ENCODE measurements at regions not wholly inside any gene's neighbourhood (a gene's known extent, or its start where the extent isn't known, plus 50 kb on each side); places are given as distances from the start of the nearest gene placed in this dataset.

DNA sequence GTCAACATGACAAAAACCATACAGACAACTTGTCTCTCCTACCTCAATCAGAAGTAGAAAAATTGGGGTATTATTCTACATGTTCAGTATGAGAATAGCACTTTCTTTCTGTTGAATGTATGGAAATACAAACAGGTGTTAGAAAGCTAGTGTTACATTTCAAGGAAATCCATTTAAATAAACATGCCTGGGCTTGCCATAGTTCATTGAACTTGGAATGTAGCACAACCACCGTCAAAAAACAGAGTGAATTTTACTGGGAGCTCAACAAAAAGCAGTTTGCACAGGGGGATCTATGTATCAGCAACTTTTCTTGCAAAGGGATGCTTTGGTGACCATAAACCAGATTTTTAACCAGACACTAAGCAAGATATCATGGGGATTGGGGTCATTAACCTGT lies 307.9 kb upstream of the SMARCA2 start:
- Histone ChIP-seq H3K36me3 (ENCODE audit: low read depth, low read length) (no peaks in the 10 kb centered on the region), H3K27me3 (ENCODE audit: low read length) (no peaks in the 10 kb centered on the region), H3K9ac (ENCODE audit: low read length) (no peak overlapping the region), H3K9me3 (ENCODE audit: low read length) (no peaks in the 10 kb centered on the region), H3F3A (ENCODE audit: low read length, unreplicated experiment) (no peaks in the 10 kb centered on the region), H3K79me2 (ENCODE audit: low read length) (no peaks in the 10 kb centered on the region), H3K4me3 (ENCODE audit: low read length) (no peak overlapping the region), H3K4me1 (ENCODE audit: insufficient read depth, low read length) (no peaks in the 10 kb centered on the region), H3K27ac (ENCODE audit: low read length) (no peak overlapping the region), H2AFZ (ENCODE audit: low read length) (no peak overlapping the region), H3K9me2 (replicated peaks; ENCODE audit: low read length) (no peaks in the 10 kb centered on the region), H4K20me1 (ENCODE audit: low read length) (no peaks in the 10 kb centered on the region), H3K4me2 (ENCODE audit: low read length) (no peak overlapping the region)
- intact Hi-C loops (cut with micrococcal nuclease) = no loop called here
- TF ChIP-seq, protein P1, sequence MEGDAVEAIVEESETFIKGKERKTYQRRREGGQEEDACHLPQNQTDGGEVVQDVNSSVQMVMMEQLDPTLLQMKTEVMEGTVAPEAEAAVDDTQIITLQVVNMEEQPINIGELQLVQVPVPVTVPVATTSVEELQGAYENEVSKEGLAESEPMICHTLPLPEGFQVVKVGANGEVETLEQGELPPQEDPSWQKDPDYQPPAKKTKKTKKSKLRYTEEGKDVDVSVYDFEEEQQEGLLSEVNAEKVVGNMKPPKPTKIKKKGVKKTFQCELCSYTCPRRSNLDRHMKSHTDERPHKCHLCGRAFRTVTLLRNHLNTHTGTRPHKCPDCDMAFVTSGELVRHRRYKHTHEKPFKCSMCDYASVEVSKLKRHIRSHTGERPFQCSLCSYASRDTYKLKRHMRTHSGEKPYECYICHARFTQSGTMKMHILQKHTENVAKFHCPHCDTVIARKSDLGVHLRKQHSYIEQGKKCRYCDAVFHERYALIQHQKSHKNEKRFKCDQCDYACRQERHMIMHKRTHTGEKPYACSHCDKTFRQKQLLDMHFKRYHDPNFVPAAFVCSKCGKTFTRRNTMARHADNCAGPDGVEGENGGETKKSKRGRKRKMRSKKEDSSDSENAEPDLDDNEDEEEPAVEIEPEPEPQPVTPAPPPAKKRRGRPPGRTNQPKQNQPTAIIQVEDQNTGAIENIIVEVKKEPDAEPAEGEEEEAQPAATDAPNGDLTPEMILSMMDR (conservative IDR thresholded peaks at IDR 0.05; ENCODE audit: low read depth, low read length) = no peak
- TF ChIP-seq EZH2phosphoT487 (IDR thresholded peaks at IDR 0.05; ENCODE audit: borderline replicate concordance, low read length) = no peak
- no peak for TF ChIP-seq EZH2 (IDR thresholded peaks at IDR 0.05; ENCODE audit: low read length, unreplicated experiment)
- ChIA-PET POLR2A (ENCODE audit: unreplicated experiment) (no interaction called here), CTCF (no interaction called here)
- no peak for DNase-seq
- BruUV-seq (replicated peaks) = no TSS peak
- ATAC-seq = no peak

DNA sequence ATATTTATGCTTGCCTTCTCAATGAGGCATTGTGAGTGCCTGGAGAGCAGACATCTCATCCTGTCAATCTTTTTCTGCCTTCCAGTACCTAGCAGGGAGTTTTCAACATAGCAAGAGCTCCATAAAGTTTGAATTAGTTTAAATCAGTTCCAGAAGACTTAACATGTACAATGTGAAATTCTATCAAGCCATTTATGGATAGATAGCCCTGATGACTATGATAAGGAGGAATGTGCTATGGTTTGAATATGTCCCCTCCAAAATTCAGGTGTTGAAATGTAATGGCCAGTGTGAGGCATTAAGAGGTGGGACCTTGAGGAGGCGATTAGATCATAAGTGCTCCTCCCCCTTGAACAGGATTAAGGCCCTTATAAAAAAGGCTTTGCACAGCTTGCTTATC lies 306.9 kb upstream of the SMARCA2 start:
- Histone ChIP-seq H3K4me2 (ENCODE audit: low read length) (no peak overlapping the region), H3K36me3 (ENCODE audit: low read depth, low read length) (no peaks in the 10 kb centered on the region), H3K9me3 (ENCODE audit: low read length) (no peaks in the 10 kb centered on the region), H3F3A (ENCODE audit: low read length, unreplicated experiment) (no peaks in the 10 kb centered on the region), H3K9ac (ENCODE audit: low read length) (no peak overlapping the region), H3K27me3 (ENCODE audit: low read length) (no peaks in the 10 kb centered on the region), H3K79me2 (ENCODE audit: low read length) (no peaks in the 10 kb centered on the region), H3K4me3 (ENCODE audit: low read length) (no peak overlapping the region), H3K27ac (ENCODE audit: low read length) (no peak overlapping the region), H2AFZ (ENCODE audit: low read length) (no peak overlapping the region), H3K9me2 (replicated peaks; ENCODE audit: low read length) (no peaks in the 10 kb centered on the region), H3K4me1 (ENCODE audit: insufficient read depth, low read length) (no peaks in the 10 kb centered on the region), H4K20me1 (ENCODE audit: low read length) (no peaks in the 10 kb centered on the region)
- POLR2A ChIA-PET (ENCODE audit: unreplicated experiment) = no interaction called here
- DNase-seq = no peak
- ATAC-seq = no peak
- CTCF ChIA-PET = no interaction called here
- BruUV-seq (replicated peaks) = no TSS peak
- intact Hi-C loops (cut with micrococcal nuclease) = no loop called here
- TF ChIP-seq, protein P1 (conservative IDR thresholded peaks at IDR 0.05; ENCODE audit: low read depth, low read length) = no peak
- TF ChIP-seq EZH2phosphoT487 (IDR thresholded peaks at IDR 0.05; ENCODE audit: borderline replicate concordance, low read length) = no peak
- TF ChIP-seq EZH2 (IDR thresholded peaks at IDR 0.05; ENCODE audit: low read length, unreplicated experiment) = no peak

DNA sequence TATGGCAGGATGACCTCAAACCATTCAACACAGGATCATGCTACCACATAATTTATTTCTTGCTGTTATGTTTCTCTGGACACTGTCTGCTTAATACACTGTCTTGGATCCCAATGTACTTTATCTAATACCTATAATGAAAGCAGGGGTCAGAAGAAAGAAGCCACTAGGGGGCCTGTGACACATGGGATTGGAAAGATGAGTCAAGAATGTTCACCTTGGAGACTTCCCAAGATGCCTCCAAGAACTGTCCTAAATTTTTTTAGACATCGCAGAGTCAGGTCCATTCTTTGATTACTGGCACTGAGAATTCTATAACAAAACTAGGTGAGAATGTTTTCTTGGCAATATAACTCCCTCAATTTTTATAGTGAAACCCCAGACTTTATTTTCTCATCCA lies 305.8 kb upstream of the SMARCA2 start:
- ChIA-PET POLR2A (ENCODE audit: unreplicated experiment) (no interaction called here), CTCF (no interaction called here)
- intact Hi-C loops (cut with micrococcal nuclease) = no loop called here
- no peak overlapping the region for H3K4me2 ChIP-seq (ENCODE audit: low read length)
- no peaks in the 10 kb centered on the region for H3F3A ChIP-seq (ENCODE audit: low read length, unreplicated experiment)
- no peak for ATAC-seq
- H2AFZ ChIP-seq (ENCODE audit: low read length) = no peak overlapping the region
- H3K27me3 ChIP-seq (ENCODE audit: low read length) = no peaks in the 10 kb centered on the region
- H4K20me1 ChIP-seq (ENCODE audit: low read length) = no peaks in the 10 kb centered on the region
- H3K27ac ChIP-seq (ENCODE audit: low read length) = no peak overlapping the region
- peak; percentile 38 for DNase-seq
- BruUV-seq (replicated peaks) = no TSS peak
- TF ChIP-seq, protein P1 (conservative IDR thresholded peaks at IDR 0.05; ENCODE audit: low read depth, low read length) = peak; percentile 49
- no peak for TF ChIP-seq EZH2phosphoT487 (IDR thresholded peaks at IDR 0.05; ENCODE audit: borderline replicate concordance, low read length)
- H3K9me3 ChIP-seq (ENCODE audit: low read length) = no peaks in the 10 kb centered on the region
- no peak overlapping the region for H3K4me3 ChIP-seq (ENCODE audit: low read length)
- no peaks in the 10 kb centered on the region for H3K79me2 ChIP-seq (ENCODE audit: low read length)
- no peak overlapping the region for H3K9ac ChIP-seq (ENCODE audit: low read length)
- H3K9me2 ChIP-seq (replicated peaks; ENCODE audit: low read length) = no peaks in the 10 kb centered on the region
- no peaks in the 10 kb centered on the region for H3K4me1 ChIP-seq (ENCODE audit: insufficient read depth, low read length)
- H3K36me3 ChIP-seq (ENCODE audit: low read depth, low read length) = no peaks in the 10 kb centered on the region
